ENCODE measurements at regions not wholly inside any gene's neighbourhood (a gene's known extent, or its start where the extent isn't known, plus 50 kb on each side); places are given as distances from the start of the nearest gene placed in this dataset.

DNA sequence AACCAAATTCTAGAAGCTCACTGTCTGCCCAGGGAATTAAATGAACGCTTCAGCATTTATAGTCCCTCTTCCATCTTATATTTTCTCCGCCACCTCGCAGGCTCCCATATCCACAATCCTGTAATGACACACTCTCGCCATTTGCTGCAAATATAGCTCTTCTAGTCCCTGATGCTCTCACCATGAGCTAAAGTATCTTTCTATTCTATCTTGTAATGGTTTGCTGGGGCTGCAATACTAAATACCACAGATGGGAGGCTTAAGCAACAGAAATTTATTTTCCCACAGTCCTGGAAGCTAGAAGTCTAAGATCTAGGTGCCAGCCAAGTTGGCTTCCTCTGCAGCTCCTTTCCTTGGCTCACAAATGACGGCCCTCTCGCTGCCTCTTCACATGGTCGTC, 106.9 kb upstream of the NPHP3 start:
- H3K27me3 ChIP-seq (ENCODE audit: control insufficient read depth, insufficient read depth, low read length), result peaks cover 3% of the 10 kb centered on the region; the same call in 1 of the 2 replicates
- no peaks in the 10 kb centered on the region for H3K9me3 ChIP-seq (ENCODE audit: control insufficient read depth, insufficient read depth, low read depth, low read length)
- no peak for TF ChIP-seq TCF7L2 (IDR thresholded peaks at IDR 0.05; ENCODE audit: low read depth, low read length)
- no peak for TF ChIP-seq SIN3A (IDR thresholded peaks at IDR 0.05; ENCODE audit: borderline replicate concordance, insufficient read depth, low read depth, low read length)
- no peak for TF ChIP-seq POLR2AphosphoS5 (IDR thresholded peaks at IDR 0.05; ENCODE audit: low read depth, low read length)
- TF ChIP-seq CTCF (IDR thresholded peaks at IDR 0.05), result no peak
- ChIA-PET CTCF (no interaction called here), POLR2A (no interaction called here)
- H3K27ac ChIP-seq (ENCODE audit: low read length), result no peak overlapping the region
- no peaks in the 10 kb centered on the region for H3K36me3 ChIP-seq (ENCODE audit: control insufficient read depth, insufficient read depth, low read length)
- ATAC-seq (0 out of 2 replicates have a peak, but pooled peaks have one; percentile 26), DNase-seq (ENCODE audit: low read depth, low spot score) (no peak)
- H3K4me1 ChIP-seq (ENCODE audit: control insufficient read depth, insufficient read depth, low read length), result no peaks in the 10 kb centered on the region
- H3K4me3 ChIP-seq (ENCODE audit: low read depth in 2 of 2, low read length in 2 of 2), result no peak overlapping the region
- no TSS peak for BruUV-seq (replicated peaks)
- in situ Hi-C loops (cut with HindIII; ENCODE audit: low pct_unique_long_range_greater_than_20kb, low sequenced_read_pairs) (no loop called here), intact Hi-C loops (cut with micrococcal nuclease; ENCODE audit: unreplicated experiment) (no loop called here)

DNA sequence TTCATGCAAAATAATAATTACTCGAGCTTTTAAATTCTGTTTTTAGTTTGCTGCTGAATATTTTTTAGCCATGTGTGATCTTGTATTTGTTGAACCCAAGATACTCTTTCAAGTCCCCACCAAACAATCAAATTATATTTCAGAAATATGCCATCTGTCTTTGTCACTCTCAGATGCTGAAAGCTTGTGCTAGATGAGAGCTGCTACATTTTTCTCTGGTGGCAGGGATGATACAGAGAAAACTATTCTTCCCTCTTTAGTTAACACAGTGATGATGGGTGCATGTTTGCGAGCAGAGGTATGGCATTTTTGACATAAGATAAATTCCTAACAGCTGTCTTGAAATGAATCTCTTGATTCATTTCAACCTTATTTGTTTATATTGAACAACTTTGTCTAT, 100.6 kb upstream of the NPHP3 start:
- BruUV-seq (replicated peaks), result no TSS peak
- no peak for ATAC-seq
- CTCF ChIA-PET, result no interaction called here

More for the DNA sequence above, 100.6 kb upstream of the NPHP3 start:
- Histone ChIP-seq H3K9me3 (ENCODE audit: control insufficient read depth, insufficient read depth, low read depth, low read length) (no peaks in the 10 kb centered on the region), H3K4me1 (ENCODE audit: control insufficient read depth, insufficient read depth, low read length) (no peaks in the 10 kb centered on the region), H3K36me3 (ENCODE audit: control insufficient read depth, insufficient read depth, low read length) (no peaks in the 10 kb centered on the region), H3K27me3 (ENCODE audit: control insufficient read depth, insufficient read depth, low read length) (peaks cover 8% of the 10 kb centered on the region; the same call in 1 of the 2 replicates), H3K27ac (ENCODE audit: low read length) (no peak overlapping the region), H3K4me3 (ENCODE audit: low read depth in 2 of 2, low read length in 2 of 2) (no peak overlapping the region)
- no peak for DNase-seq (ENCODE audit: low read depth, low spot score)
- TF ChIP-seq POLR2AphosphoS5 (IDR thresholded peaks at IDR 0.05; ENCODE audit: low read depth, low read length), result no peak
- no peak for TF ChIP-seq TCF7L2 (IDR thresholded peaks at IDR 0.05; ENCODE audit: low read depth, low read length)
- no peak for TF ChIP-seq CTCF (IDR thresholded peaks at IDR 0.05)
- no peak for TF ChIP-seq SIN3A (IDR thresholded peaks at IDR 0.05; ENCODE audit: borderline replicate concordance, insufficient read depth, low read depth, low read length)
- TF ChIP-seq, protein P1, sequence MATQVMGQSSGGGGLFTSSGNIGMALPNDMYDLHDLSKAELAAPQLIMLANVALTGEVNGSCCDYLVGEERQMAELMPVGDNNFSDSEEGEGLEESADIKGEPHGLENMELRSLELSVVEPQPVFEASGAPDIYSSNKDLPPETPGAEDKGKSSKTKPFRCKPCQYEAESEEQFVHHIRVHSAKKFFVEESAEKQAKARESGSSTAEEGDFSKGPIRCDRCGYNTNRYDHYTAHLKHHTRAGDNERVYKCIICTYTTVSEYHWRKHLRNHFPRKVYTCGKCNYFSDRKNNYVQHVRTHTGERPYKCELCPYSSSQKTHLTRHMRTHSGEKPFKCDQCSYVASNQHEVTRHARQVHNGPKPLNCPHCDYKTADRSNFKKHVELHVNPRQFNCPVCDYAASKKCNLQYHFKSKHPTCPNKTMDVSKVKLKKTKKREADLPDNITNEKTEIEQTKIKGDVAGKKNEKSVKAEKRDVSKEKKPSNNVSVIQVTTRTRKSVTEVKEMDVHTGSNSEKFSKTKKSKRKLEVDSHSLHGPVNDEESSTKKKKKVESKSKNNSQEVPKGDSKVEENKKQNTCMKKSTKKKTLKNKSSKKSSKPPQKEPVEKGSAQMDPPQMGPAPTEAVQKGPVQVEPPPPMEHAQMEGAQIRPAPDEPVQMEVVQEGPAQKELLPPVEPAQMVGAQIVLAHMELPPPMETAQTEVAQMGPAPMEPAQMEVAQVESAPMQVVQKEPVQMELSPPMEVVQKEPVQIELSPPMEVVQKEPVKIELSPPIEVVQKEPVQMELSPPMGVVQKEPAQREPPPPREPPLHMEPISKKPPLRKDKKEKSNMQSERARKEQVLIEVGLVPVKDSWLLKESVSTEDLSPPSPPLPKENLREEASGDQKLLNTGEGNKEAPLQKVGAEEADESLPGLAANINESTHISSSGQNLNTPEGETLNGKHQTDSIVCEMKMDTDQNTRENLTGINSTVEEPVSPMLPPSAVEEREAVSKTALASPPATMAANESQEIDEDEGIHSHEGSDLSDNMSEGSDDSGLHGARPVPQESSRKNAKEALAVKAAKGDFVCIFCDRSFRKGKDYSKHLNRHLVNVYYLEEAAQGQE (IDR thresholded peaks at IDR 0.05; ENCODE audit: insufficient read depth in 1 of 2, low read depth in 2 of 2, low read length in 1 of 2), result no peak
- in situ Hi-C loops (cut with HindIII; ENCODE audit: low pct_unique_long_range_greater_than_20kb, low sequenced_read_pairs), result no loop called here
- intact Hi-C loops (cut with micrococcal nuclease; ENCODE audit: unreplicated experiment), result no loop called here
- POLR2A ChIA-PET, result no interaction called here

Data from Panc1 (cell line).